Vagina (tissue), 2 donors: ENCODE measurements at regions not wholly inside any gene's neighbourhood (a gene's known extent, or its start where the extent isn't known, plus 50 kb on each side); places are given as distances from the start of the nearest gene placed in this dataset.

Experiments used
- DNase-seq, 2 donors: peaks; one replicate each; pipeline ENCODE4 v3.0.0-alpha.2; 2017; ENCODE audit errors: extremely low spot score in 2 of 2
- H3K27ac ChIP-seq: fragments of 200-600 bp; sonication (generic); one replicate; pipeline ENCODE4 v1.5.1; 2019
- H3K27me3 ChIP-seq: fragments of 200-600 bp; sonication (generic); one replicate; pipeline ENCODE4 v1.5.1; 2019
- H3K36me3 ChIP-seq, 2 donors: fragments of 200-600 bp; sonication (generic); one replicate each; pipeline ENCODE4 v1.5.1; 2017 to 2019
- H3K4me1 ChIP-seq: fragments of 200-600 bp; sonication (generic); one replicate; pipeline ENCODE4 v1.5.1; 2019
- H3K4me3 ChIP-seq, 2 donors: fragments of 200-600 bp; sonication (generic); 1 replicate in 1 of 2; 2 replicates in 1 of 2; pipeline ENCODE4 v1.5.1; 2016 to 2019
- H3K9me3 ChIP-seq: fragments of 200-600 bp; sonication (generic); one replicate; pipeline ENCODE4 v1.5.1; 2019
- POLR2A ChIP-seq, 2 donors: fragments of 450-650 bp; IDR thresholded peaks; one replicate each; pipeline ENCODE4 v1.6.1; 2017; ENCODE audit warnings: antibody characterized with exemption in 2 of 2, mild to moderate bottlenecking in 2 of 2, moderate library complexity in 2 of 2
- POLR2AphosphoS5 ChIP-seq, 2 donors: sonication (generic); formaldehyde crosslinking; IDR thresholded peaks; one replicate each; pipeline ENCODE4 v1.9.0; 2017; ENCODE audit warnings: antibody characterized with exemption in 2 of 2, mild to moderate bottlenecking in 2 of 2, low read depth in 1 of 2; ENCODE audit not compliant: insufficient read depth in 1 of 2
- intact Hi-C: fragments of 100-400 bp; cut with DNase I; formaldehyde crosslinking; loops from one replicate; pipeline ENCODE4 v1.15.1; 2023
- TF ChIP-seq, protein P1 (sequence below), 3 experiments: fragments of 450-650 bp in 2 of 3; fragments of 200-600 bp in 1 of 3; sonication (generic) in 1 of 3; IDR thresholded peaks; one replicate each; pipeline ENCODE4 v1.5.1; 2017 to 2019; ENCODE audit warnings: antibody characterized with exemption in 3 of 3, mild to moderate bottlenecking in 2 of 3, moderate library complexity in 2 of 3

GRCh38 chr10:78688901-78689583 is 379.7 kb upstream of the ZMIZ1 start:
- H3K27me3 ChIP-seq: no peaks in the 10 kb centered on the region
- H3K9me3 ChIP-seq: no peaks in the 10 kb centered on the region
- H3K36me3 ChIP-seq: no peaks in the 10 kb centered on the region
- intact Hi-C loops: no loop called here
- peak; percentile 67 to 81 for DNase-seq
- H3K4me3 ChIP-seq: no peak overlapping the region
- TF ChIP-seq POLR2AphosphoS5 (IDR thresholded peaks at IDR 0.05; ENCODE audit: insufficient read depth in 1 of 2, low read depth in 1 of 2): peak in 1 of 2 donors; percentile 36
- TF ChIP-seq, protein P1, sequence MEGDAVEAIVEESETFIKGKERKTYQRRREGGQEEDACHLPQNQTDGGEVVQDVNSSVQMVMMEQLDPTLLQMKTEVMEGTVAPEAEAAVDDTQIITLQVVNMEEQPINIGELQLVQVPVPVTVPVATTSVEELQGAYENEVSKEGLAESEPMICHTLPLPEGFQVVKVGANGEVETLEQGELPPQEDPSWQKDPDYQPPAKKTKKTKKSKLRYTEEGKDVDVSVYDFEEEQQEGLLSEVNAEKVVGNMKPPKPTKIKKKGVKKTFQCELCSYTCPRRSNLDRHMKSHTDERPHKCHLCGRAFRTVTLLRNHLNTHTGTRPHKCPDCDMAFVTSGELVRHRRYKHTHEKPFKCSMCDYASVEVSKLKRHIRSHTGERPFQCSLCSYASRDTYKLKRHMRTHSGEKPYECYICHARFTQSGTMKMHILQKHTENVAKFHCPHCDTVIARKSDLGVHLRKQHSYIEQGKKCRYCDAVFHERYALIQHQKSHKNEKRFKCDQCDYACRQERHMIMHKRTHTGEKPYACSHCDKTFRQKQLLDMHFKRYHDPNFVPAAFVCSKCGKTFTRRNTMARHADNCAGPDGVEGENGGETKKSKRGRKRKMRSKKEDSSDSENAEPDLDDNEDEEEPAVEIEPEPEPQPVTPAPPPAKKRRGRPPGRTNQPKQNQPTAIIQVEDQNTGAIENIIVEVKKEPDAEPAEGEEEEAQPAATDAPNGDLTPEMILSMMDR (IDR thresholded peaks at IDR 0.05): no peak
- peaks cover 20% of the 10 kb centered on the region for H3K4me1 ChIP-seq
- H3K27ac ChIP-seq: peak overlapping the region; percentile 24

DNA sequence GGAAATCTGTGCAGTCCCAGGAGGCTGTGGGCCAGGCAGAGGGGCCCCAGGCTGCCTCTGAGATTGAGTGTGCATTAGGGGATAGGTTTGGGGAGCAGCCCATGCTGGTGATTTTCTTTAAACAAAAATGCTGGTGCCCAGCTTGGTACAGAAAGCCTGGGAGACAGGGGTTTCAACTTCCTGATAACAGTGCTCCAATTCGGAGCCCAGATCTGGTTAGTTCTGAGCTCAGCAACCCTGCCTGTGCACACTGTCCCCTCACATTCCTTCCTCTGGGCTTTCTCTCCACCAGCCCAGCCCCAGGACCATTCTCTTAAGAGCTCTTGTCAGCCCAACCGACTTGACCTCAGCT is 379.2 kb upstream of the ZMIZ1 start:
- Histone ChIP-seq H3K9me3 (no peaks in the 10 kb centered on the region), H3K4me1 (peaks cover 20% of the 10 kb centered on the region), H3K27me3 (no peaks in the 10 kb centered on the region), H3K4me3 (no peak overlapping the region), H3K36me3 (no peaks in the 10 kb centered on the region), H3K27ac (no peak overlapping the region)
- DNase-seq: peak in 1 of 2 donors; percentile 58
- intact Hi-C loops: no loop called here
- TF ChIP-seq POLR2A (IDR thresholded peaks at IDR 0.05) (no peak), POLR2AphosphoS5 (IDR thresholded peaks at IDR 0.05; ENCODE audit: insufficient read depth in 1 of 2, low read depth in 1 of 2) (no peak)
- TF ChIP-seq, protein P1 (IDR thresholded peaks at IDR 0.05): no peak

DNA sequence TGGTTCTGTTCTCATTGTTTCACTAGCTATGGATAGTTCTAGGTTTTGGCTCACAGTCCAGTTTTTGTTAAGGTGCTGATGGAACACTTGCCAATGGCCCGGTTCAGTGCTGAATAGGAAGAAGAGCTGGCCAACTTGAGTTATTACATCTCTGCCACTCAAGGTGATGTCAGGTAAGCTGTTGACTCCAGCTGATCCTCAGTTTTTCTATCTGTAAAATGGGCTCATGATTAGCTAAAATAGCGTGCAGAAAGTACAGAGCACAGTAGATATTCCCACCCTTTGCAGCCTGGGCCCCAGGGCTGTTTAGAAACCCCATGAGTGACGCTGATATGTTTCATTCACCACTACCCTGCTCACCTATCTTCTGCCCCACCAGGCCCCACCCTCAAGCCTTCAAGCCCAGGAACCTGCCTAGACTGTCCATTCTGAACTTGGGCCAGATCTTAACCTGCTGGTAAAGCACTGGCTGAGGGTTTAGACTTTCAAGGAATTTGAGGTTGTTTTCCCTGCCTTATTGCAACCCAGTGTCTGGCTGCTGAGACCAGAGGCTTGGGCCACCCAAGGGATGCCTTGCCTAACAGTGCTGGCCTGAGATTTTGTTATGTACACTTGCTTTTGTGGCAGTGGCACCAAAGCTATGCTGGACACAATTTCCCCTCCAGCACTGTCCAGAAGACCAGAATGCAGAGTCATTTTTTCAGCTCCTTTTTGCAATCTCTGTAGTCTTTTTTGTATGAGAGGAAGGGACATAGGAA is 378.2 kb upstream of the ZMIZ1 start:
- Histone ChIP-seq H3K36me3 (no peaks in the 10 kb centered on the region), H3K27me3 (no peaks in the 10 kb centered on the region), H3K4me3 (no peak overlapping the region), H3K27ac (no peak overlapping the region), H3K4me1 (peaks cover 20% of the 10 kb centered on the region), H3K9me3 (no peaks in the 10 kb centered on the region)
- peak in 1 of 2 donors; percentile 37 for DNase-seq
- intact Hi-C loops: no loop called here
- TF ChIP-seq POLR2A (IDR thresholded peaks at IDR 0.05) (no peak), POLR2AphosphoS5 (IDR thresholded peaks at IDR 0.05; ENCODE audit: insufficient read depth in 1 of 2, low read depth in 1 of 2) (no peak)
- TF ChIP-seq, protein P1 (IDR thresholded peaks at IDR 0.05): no peak

- Histone ChIP-seq H3K4me1 (peaks cover 20% of the 10 kb centered on the region), H3K27ac (no peak overlapping the region), H3K27me3 (no peaks in the 10 kb centered on the region), H3K36me3 (no peaks in the 10 kb centered on the region), H3K4me3 (no peak overlapping the region), H3K9me3 (no peaks in the 10 kb centered on the region)
- TF ChIP-seq POLR2A (IDR thresholded peaks at IDR 0.05): no peak
- TF ChIP-seq, protein P1 (IDR thresholded peaks at IDR 0.05): no peak
- TF ChIP-seq POLR2AphosphoS5 (IDR thresholded peaks at IDR 0.05; ENCODE audit: insufficient read depth in 1 of 2, low read depth in 1 of 2): no peak
- intact Hi-C loops: no loop called here
- peak; percentile 44 to 77 for DNase-seq
Measured at GRCh38 chr10:78691301-78692030, 377.3 kb upstream of the ZMIZ1 start.
